D721Med (cell line): ENCODE measurements at regions not wholly inside any gene's neighbourhood (a gene's known extent, or its start where the extent isn't known, plus 50 kb on each side); places are given as distances from the start of the nearest gene placed in this dataset.

Experiments
- DNase-seq: peaks from one replicate; pipeline ENCODE4 v3.0.0; 2011; ENCODE audit warnings: low spot score; ENCODE audit not compliant: insufficient read length
- FAIRE-seq: peaks from 2 replicates; lab custom pipeline; 2011; peaks lifted over from hg19 to GRCh38; lab: Jason Lieb, UNC
- TF ChIP-seq, protein P1 (sequence below): IDR thresholded peaks from 2 replicates; pipeline ENCODE4 v1.5.1; 2012; ENCODE audit warnings: mild to moderate bottlenecking, control low read depth; ENCODE audit not compliant: insufficient read depth; ENCODE audit errors: missing control alignments

DNA sequence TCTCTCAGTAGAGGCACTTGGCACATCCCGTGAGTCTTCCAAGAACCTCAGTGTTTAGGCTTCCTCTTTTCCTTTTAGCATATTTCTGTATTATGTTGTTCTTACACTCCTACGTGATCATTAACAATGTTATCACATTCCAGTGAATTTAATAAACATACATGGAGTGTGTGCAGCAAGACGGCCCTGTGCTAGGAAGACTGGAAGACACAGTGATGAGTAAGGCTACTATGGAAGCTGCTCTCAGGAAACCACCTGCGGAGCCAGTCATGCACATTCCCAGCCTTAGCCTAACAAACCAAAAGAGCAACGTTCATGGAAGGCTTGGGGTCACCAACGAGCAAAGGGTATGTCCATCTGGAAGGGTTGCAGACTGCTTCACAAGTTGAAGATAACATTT lies 103.4 kb downstream of the ETAA1 start:
- TF ChIP-seq, protein P1, sequence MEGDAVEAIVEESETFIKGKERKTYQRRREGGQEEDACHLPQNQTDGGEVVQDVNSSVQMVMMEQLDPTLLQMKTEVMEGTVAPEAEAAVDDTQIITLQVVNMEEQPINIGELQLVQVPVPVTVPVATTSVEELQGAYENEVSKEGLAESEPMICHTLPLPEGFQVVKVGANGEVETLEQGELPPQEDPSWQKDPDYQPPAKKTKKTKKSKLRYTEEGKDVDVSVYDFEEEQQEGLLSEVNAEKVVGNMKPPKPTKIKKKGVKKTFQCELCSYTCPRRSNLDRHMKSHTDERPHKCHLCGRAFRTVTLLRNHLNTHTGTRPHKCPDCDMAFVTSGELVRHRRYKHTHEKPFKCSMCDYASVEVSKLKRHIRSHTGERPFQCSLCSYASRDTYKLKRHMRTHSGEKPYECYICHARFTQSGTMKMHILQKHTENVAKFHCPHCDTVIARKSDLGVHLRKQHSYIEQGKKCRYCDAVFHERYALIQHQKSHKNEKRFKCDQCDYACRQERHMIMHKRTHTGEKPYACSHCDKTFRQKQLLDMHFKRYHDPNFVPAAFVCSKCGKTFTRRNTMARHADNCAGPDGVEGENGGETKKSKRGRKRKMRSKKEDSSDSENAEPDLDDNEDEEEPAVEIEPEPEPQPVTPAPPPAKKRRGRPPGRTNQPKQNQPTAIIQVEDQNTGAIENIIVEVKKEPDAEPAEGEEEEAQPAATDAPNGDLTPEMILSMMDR, result no peak
- no peak for FAIRE-seq

DNA sequence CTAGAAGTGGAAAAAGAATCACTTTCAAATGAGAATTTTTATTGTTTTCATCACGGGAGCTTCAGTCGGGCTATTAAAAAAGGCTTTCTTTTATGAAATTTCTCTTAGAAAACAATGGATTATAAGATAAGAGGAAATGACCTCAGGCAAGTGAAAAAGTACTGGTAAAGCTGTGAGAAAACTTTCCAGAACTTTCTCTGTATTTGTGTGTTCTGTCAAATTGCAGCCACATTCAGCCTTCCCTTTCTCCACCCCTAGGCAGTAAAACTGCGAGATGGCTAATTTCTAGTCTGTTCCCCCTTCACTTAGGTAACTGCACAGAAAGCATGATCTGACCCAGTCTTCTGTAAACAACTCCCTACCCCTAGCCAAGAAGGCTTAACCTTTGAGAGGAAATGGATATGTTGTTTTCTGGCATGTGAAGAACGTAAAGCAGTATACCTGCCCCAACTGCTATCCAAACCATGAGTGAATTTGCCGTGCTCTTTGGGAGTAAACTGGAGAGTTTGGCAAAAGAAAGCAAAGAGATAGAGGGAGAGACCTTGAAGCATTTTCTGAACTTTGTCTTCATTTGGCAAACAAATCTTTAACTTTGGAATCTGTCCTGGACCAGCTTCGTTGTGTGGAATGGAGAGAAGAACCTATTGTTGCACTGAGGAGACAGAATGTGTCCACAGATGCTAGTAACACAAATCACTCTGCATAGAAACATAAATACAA lies 105.4 kb downstream of the ETAA1 start:
- TF ChIP-seq, protein P1, result no peak
- FAIRE-seq, result no peak
- DNase-seq, result no peak

More for the DNA sequence above, 103.4 kb downstream of the ETAA1 start:
- no peak for DNase-seq

DNA sequence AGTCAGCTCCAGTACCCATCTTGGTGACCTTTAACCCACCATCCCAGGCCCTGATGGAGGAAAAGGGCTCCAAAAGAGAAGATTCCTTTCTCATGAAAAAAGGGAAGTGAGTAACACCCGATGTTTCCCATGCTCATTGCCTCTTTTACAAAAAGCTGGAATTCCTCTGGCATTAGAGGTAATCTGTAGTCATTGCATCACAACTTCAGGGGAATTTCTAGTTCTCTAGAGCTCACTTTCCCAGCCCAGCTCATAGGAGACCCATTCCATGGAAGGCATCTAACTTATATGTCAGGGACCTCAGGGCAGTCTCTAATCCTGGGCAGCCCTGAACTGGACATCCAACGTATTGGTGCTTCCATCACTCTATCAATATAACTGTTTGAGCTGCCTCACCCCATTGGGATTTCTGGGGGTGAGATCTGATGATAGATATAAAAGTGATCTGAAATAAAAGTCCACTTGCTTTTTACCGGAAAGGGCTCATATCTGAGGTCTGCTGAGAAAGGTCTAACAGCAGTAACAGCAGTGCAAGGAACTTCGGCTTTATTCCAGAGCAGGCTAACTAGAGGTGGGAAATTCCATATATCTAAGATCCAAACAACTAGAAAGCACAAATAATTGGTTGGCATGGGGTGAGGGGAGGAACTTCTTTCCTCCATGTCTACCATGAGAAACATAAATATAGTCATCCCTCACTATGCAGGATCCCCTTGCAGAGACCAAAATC lies 106.1 kb downstream of the ETAA1 start:
- no peak for FAIRE-seq
- TF ChIP-seq, protein P1, result no peak
- DNase-seq, result no peak

DNA sequence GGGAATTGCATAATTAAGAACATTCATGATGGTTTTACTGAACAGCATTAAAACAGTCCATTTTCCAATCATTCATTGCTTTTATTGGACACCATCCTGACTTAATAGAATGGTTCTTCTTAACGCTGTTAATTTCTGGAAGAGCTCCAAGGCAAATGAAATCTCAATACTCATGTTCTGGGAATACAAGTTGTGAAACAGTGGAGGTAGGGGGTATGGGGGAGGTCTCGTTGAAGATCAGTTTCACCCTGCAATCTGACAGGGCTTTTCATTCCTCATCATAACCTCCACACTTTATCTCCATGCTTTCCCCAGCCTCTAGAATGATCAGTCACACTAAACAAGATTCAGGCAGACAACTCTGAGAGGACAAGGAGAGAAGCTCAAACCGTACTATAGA lies 113.6 kb downstream of the ETAA1 start:
- DNase-seq (no peak), FAIRE-seq (no peak)

DNA sequence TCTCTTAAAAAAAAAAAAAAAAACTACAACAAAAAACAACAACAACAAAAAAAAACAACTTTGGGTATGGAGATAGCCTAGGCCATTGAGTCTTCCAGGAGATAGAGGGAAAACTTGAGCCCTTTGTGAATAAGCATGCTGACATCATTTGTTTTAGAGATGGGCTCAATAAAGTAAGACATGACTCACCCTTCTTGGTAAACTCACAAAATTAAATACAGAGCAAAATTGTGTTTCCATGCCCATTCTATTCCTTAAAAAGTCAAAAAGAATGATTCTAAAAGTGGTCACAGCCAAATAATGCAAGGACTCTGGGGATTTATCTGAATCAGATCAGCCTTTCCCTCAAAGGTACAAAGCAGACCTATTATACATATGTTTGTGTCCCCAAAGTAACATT lies 117.4 kb downstream of the ETAA1 start:
- TF ChIP-seq, protein P1, result no peak
- DNase-seq, result no peak
- no peak for FAIRE-seq

More for the DNA sequence above, 113.6 kb downstream of the ETAA1 start:
- TF ChIP-seq, protein P1, result no peak

DNA sequence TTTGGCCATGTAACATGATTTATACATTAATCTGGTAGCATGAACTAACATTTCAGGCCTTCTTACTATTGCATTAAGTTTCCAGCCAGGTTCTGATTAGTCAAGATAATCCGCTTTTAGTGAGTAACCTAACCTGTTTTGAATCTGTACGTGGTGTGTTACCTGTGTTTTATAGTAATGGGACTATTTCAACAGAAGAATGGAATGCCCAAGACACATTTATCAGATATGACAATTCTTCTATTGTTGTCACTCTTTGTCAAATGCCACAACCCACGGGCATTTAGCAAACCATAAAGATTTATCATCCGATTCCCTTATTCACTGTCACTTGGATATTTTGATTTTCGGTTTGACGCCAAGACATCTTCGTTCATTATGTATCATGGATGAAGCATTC lies 117.9 kb downstream of the ETAA1 start:
- no peak for FAIRE-seq

More for the DNA sequence above, 117.9 kb downstream of the ETAA1 start:
- TF ChIP-seq, protein P1, result no peak
- DNase-seq, result no peak
